ENCODE measurements at regions not wholly inside any gene's neighbourhood (a gene's known extent, or its start where the extent isn't known, plus 50 kb on each side); places are given as distances from the start of the nearest gene placed in this dataset.

DNA sequence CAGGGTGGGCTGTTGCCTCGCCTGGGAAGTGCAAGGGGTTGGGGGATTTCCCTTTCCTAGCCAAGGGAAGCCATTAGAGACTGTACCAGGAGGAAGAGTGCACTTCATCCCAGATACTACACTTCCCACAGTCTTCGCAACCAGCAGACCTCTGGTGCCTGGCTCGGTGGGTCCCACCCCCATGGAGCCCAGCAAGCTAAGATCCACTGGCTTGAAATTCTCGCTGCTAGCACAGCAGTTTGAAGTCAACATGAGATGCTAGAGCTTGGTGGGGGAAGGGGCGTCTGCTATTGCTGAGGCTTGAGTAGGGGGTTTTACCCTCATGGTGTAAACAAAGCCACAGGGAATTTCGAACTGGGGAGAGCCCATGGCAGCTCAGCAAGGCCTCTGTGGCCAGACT is 586.4 kb downstream of the HTR1A start:
- intact Hi-C loops (cut with DNase I; ENCODE audit: low total_unique reads): no loop called here
- 66 to 70% methylated on average over 6 of the region's 6 CpGs for WGBS, 2 donors
- DNase-seq (ENCODE audit: low spot score in 2 of 2): no peak
- H3K4me3 ChIP-seq (ENCODE audit: low read depth, poor library complexity, severe bottlenecking): no peak overlapping the region
- no peak for TF ChIP-seq POLR2A (IDR thresholded peaks at IDR 0.05)
- TF ChIP-seq, protein P1, sequence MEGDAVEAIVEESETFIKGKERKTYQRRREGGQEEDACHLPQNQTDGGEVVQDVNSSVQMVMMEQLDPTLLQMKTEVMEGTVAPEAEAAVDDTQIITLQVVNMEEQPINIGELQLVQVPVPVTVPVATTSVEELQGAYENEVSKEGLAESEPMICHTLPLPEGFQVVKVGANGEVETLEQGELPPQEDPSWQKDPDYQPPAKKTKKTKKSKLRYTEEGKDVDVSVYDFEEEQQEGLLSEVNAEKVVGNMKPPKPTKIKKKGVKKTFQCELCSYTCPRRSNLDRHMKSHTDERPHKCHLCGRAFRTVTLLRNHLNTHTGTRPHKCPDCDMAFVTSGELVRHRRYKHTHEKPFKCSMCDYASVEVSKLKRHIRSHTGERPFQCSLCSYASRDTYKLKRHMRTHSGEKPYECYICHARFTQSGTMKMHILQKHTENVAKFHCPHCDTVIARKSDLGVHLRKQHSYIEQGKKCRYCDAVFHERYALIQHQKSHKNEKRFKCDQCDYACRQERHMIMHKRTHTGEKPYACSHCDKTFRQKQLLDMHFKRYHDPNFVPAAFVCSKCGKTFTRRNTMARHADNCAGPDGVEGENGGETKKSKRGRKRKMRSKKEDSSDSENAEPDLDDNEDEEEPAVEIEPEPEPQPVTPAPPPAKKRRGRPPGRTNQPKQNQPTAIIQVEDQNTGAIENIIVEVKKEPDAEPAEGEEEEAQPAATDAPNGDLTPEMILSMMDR (IDR thresholded peaks at IDR 0.05): no peak

DNA sequence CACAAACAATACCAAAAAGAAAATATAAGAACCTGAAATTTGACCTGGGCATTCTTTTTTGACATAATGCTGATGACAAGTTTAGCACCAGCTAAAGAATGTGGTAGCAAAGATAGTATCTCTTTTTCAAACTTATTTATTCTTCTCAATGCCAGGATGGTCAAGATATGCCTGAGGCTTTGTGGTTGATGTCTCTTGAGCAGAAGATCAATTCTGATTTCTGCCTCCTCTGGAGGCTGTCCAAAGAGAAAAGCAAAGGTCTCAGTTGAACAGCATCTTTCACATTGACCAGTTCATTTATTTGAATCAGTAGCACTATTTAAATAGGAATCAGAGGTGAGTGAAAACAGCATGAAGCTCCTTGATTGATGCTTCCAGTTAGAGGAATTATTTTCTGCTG is 588.2 kb downstream of the HTR1A start:
- intact Hi-C loops (cut with DNase I; ENCODE audit: low total_unique reads): no loop called here
- H3K4me3 ChIP-seq (ENCODE audit: low read depth, poor library complexity, severe bottlenecking): no peak overlapping the region
- TF ChIP-seq, protein P1 (IDR thresholded peaks at IDR 0.05): no peak
- TF ChIP-seq POLR2A (IDR thresholded peaks at IDR 0.05): no peak
- no peak for DNase-seq (ENCODE audit: low spot score in 2 of 2)

DNA sequence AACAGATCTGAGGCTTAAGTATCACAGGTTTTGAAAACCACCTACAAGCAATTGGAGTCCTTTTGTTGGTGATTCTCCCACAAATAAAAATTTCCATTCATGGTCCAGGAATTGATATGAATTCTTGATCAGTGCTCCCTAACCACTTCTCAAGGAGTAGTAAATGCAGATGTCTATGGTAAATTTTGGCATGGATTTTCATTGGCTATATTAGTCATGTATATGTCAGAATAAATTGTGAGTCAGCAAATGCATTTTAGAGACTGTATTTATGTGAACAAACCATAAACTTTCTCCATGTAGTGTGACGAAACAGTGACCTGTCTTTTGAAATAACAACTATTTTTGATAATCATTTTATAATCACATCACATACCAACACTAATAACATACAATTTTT is 611.1 kb downstream of the HTR1A start:
- intact Hi-C loops (cut with DNase I; ENCODE audit: low total_unique reads): no loop called here
- H3K4me3 ChIP-seq (ENCODE audit: low read depth, poor library complexity, severe bottlenecking): no peak overlapping the region
- DNase-seq (ENCODE audit: low spot score in 2 of 2): no peak

GRCh38 chr5:63346451-63346850 is 615.8 kb downstream of the HTR1A start:
- DNase-seq (ENCODE audit: low spot score in 2 of 2): no peak
- TF ChIP-seq, protein P1 (IDR thresholded peaks at IDR 0.05): no peak
- TF ChIP-seq POLR2A (IDR thresholded peaks at IDR 0.05): no peak
- H3K4me3 ChIP-seq (ENCODE audit: low read depth, poor library complexity, severe bottlenecking): no peak overlapping the region
- intact Hi-C loops (cut with DNase I; ENCODE audit: low total_unique reads): no loop called here

More for the DNA sequence above, 611.1 kb downstream of the HTR1A start:
- 33 to 66% methylated on average over 1 of the region's 1 CpG for WGBS, 2 donors
- no peak for TF ChIP-seq POLR2A (IDR thresholded peaks at IDR 0.05)
- TF ChIP-seq, protein P1 (IDR thresholded peaks at IDR 0.05): no peak

DNA sequence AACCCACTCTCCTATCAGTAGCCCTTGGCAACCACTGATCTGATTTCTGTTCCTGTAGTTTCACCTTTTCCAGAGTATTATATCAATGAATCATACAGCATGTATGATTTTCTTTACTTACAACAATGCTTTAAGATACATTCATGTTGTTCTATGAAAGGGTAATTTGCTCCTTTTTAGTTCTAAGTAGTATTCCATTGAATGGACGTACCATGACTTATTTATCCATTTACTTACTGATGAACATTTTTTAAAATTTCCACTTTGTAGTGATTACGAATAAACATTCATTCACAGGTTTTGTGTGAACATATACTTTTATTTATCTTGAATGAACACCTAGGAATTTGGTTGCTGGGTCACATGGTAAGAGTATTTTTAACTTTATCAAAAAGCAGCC is 620.8 kb downstream of the HTR1A start:
- intact Hi-C loops (cut with DNase I; ENCODE audit: low total_unique reads): no loop called here
- DNase-seq (ENCODE audit: low spot score in 2 of 2): no peak
- TF ChIP-seq, protein P1 (IDR thresholded peaks at IDR 0.05): no peak
- no peak for TF ChIP-seq POLR2A (IDR thresholded peaks at IDR 0.05)
- H3K4me3 ChIP-seq (ENCODE audit: low read depth, poor library complexity, severe bottlenecking): no peak overlapping the region
- 80 to 89% methylated on average over 2 of the region's 2 CpGs for WGBS, 2 donors

- TF ChIP-seq POLR2A (IDR thresholded peaks at IDR 0.05): no peak
- TF ChIP-seq, protein P1 (IDR thresholded peaks at IDR 0.05): no peak
- 63 to 72% methylated on average over 1 of the region's 1 CpG for WGBS, 2 donors
- no peak for DNase-seq (ENCODE audit: low spot score in 2 of 2)
- intact Hi-C loops (cut with DNase I; ENCODE audit: low total_unique reads): no loop called here
- H3K4me3 ChIP-seq (ENCODE audit: low read depth, poor library complexity, severe bottlenecking): no peak overlapping the region
Measured at GRCh38 chr5:63323926-63324325, 638.3 kb downstream of the HTR1A start.

Measured in lower leg skin (tissue), 4 donors.